ENCODE measurements at regions not wholly inside any gene's neighbourhood (a gene's known extent, or its start where the extent isn't known, plus 50 kb on each side); places are given as distances from the start of the nearest gene placed in this dataset.

GRCh38 chr12:13435235-13435933, 238.9 kb downstream of the EMP1 start:
- Histone ChIP-seq H3K36me3 (ENCODE audit: control insufficient read depth, insufficient read depth, low read length) (no peaks in the 10 kb centered on the region), H2BK15ac (ENCODE audit: low read depth, low read length) (no peak overlapping the region), H3K9me3 (ENCODE audit: control insufficient read depth, insufficient read depth, low read length) (no peaks in the 10 kb centered on the region), H4K5ac (ENCODE audit: low read depth, low read length) (no peak overlapping the region), H3K56ac (ENCODE audit: extremely low read depth, insufficient read depth, low read length) (no peak overlapping the region), H3K27ac (ENCODE audit: insufficient read depth, low read length) (no peak overlapping the region), H4K8ac (ENCODE audit: low read depth in 2 of 2, low read length in 2 of 2) (no peak overlapping the region), H2AK5ac (ENCODE audit: low read depth, low read length) (no peak overlapping the region), H3K9me1 (ENCODE audit: insufficient read depth, low read length) (no peaks in the 10 kb centered on the region), H4K20me1 (ENCODE audit: insufficient read depth, low read length) (no peaks in the 10 kb centered on the region), H2BK5ac (ENCODE audit: low read depth, low read length, poor library complexity, severe bottlenecking) (no peak overlapping the region), H2BK20ac (ENCODE audit: low read depth, low read length) (no peak overlapping the region), H3K79me1 (ENCODE audit: low read depth in 1 of 2, low read length in 2 of 2) (no peaks in the 10 kb centered on the region), H2BK120ac (ENCODE audit: low read depth, low read length) (no peak overlapping the region), H4K91ac (ENCODE audit: insufficient read depth, low read depth, low read length) (no peak overlapping the region), H3K4me2 (ENCODE audit: low read depth, low read length) (no peak overlapping the region), H3K9ac (ENCODE audit: low read depth, low read length) (no peak overlapping the region), H3K23ac (ENCODE audit: low read depth, low read length) (no peak overlapping the region), H3K18ac (ENCODE audit: low read depth, low read length) (no peak overlapping the region), H3K14ac (replicated peaks; ENCODE audit: low read depth, low read length) (no peak overlapping the region), H3K4me1 (ENCODE audit: control insufficient read depth, insufficient read depth, low read length) (no peaks in the 10 kb centered on the region), H2AFZ (replicated peaks; ENCODE audit: low read length, poor library complexity) (no peak overlapping the region), H3K4ac (ENCODE audit: low read depth, low read length) (no peak overlapping the region), H2AK9ac (replicated peaks; ENCODE audit: low read depth, low read length, poor library complexity) (no peak overlapping the region), H3K4me3 (ENCODE audit: insufficient read depth, low read depth, low read length) (no peak overlapping the region), H3K27me3 (ENCODE audit: control insufficient read depth, insufficient read depth, low read length) (no peaks in the 10 kb centered on the region)
- intact Hi-C loops (cut with micrococcal nuclease) (no loop called here), in situ Hi-C loops (cut with MboI; ENCODE audit: low sequenced_read_pairs) (no loop called here), dilution Hi-C loops (cut with HindIII; ENCODE audit: low sequenced_read_pairs, unreplicated experiment) (no loop called here)
- no peak for DNase-seq
- ATAC-seq (ENCODE audit: low read depth) = no peak
- POLR2A ChIA-PET (ENCODE audit: unreplicated experiment) = no interaction called here
- BruUV-seq (replicated peaks) = no TSS peak
- CTCF ChIA-PET = no interaction called here
- no peak for TF ChIP-seq USF2 (IDR thresholded peaks at IDR 0.05; ENCODE audit: low read depth, low read length)
- TF ChIP-seq POLR2A (IDR thresholded peaks at IDR 0.05; ENCODE audit: low read depth, low read length) = no peak
- no peak for TF ChIP-seq CTCF (conservative IDR thresholded peaks at IDR 0.05; ENCODE audit: low read depth, low read length)
- TF ChIP-seq RFX5 (IDR thresholded peaks at IDR 0.05; ENCODE audit: low read depth, low read length) = no peak
- no peak for TF ChIP-seq MAZ (IDR thresholded peaks at IDR 0.05; ENCODE audit: borderline replicate concordance, low read depth, low read length)
- no peak for TF ChIP-seq ELK1 (IDR thresholded peaks at IDR 0.05; ENCODE audit: borderline replicate concordance, low read depth, low read length)
- no peak for TF ChIP-seq CEBPB (IDR thresholded peaks at IDR 0.05; ENCODE audit: low read depth, low read length)
- no peak for TF ChIP-seq RCOR1 (IDR thresholded peaks at IDR 0.05; ENCODE audit: insufficient replicate concordance, low read length)
- TF ChIP-seq SMC3 (IDR thresholded peaks at IDR 0.05; ENCODE audit: low read depth, low read length) = no peak
- no peak for TF ChIP-seq MXI1 (IDR thresholded peaks at IDR 0.05; ENCODE audit: borderline replicate concordance, low read depth, low read length)
- no peak for TF ChIP-seq RAD21 (IDR thresholded peaks at IDR 0.05; ENCODE audit: low read length)
- no peak for TF ChIP-seq NFE2L2 (IDR thresholded peaks at IDR 0.05; ENCODE audit: low read depth, low read length)
- no peak for TF ChIP-seq FOS (IDR thresholded peaks at IDR 0.05; ENCODE audit: low read depth, low read length)
- 50% methylated on average over 2 of the region's 4 CpGs; no CpG with 5 or more reads in 1 of the 2 experiments for WGBS, 2 experiments (ENCODE audit: extremely low coverage in 2 of 2, insufficient read length in 1 of 2)

Data from IMR-90 (cell line).